GM12878 (cell line): ENCODE measurements at regions not wholly inside any gene's neighbourhood (a gene's known extent, or its start where the extent isn't known, plus 50 kb on each side); places are given as distances from the start of the nearest gene placed in this dataset.

Experiments used
- ATAC-seq: fragments of 200-7000 bp; cut with Tn5 transposase; 3 replicates; pipeline ENCODE4 v1.9.1; 2020; ENCODE audit warnings: mild to moderate bottlenecking, moderate library complexity
- BruUV-seq: library from RNA; stranded (reverse); fragments of 400-500 nt; replicated peaks from 2 replicates; lab custom pipeline; 2021; lab: Mats Ljungman, UMichigan
- CTCF ChIA-PET: fragments of 300-600 bp; sonication (Branson Sonifier 250); formaldehyde crosslinking; extraction: SDS; loops from one replicate; lab custom pipeline; 2021; ENCODE audit warnings: inconsistent platforms; lab: Yijun Ruan, JAX
- POLR2A ChIA-PET: fragments of 350-600 bp; formaldehyde crosslinking; extraction: SDS; loops from one replicate; lab custom pipeline; 2021; ENCODE audit warnings: inconsistent platforms; lab: Charles Lee
- RAD21 ChIA-PET: fragments of 300-600 bp; sonication (Branson Sonifier 250); formaldehyde crosslinking; loops from one replicate; lab custom pipeline; 2023; ENCODE audit warnings: antibody characterized with exemption; ENCODE audit not compliant: unreplicated experiment; lab: Charles Lee
- SMC1A ChIA-PET: fragments of 300-600 bp; sonication (Branson Sonifier 250); formaldehyde crosslinking; loops from one replicate; lab custom pipeline; 2023; ENCODE audit not compliant: unreplicated experiment, uncharacterized antibody; lab: Charles Lee
- DNase-seq: peaks from one replicate; pipeline ENCODE4 v3.0.0-alpha.2; 2011; ENCODE audit warnings: low read depth, low spot score
- FAIRE-seq: peaks from 3 replicates; lab custom pipeline; 2011; peaks lifted over from hg19 to GRCh38; lab: Jason Lieb, UNC
- H2AFZ ChIP-seq: 2 replicates; pipeline ENCODE4 v1.6.0; 2011; ENCODE audit warnings: low read depth, low read length, control low read depth; ENCODE audit not compliant: control insufficient read depth
- H3K27ac ChIP-seq: 2 replicates; pipeline ENCODE4 v1.5.1; 2011; ENCODE audit warnings: control low read depth; ENCODE audit not compliant: control insufficient read depth, insufficient read depth
- H3K27me3 ChIP-seq, 2 experiments: replicated peaks in 1 of 2; 2 replicates each; pipeline versions ENCODE4 v1.6.0 to v1.6.1; 2011; ENCODE audit warnings: low read length in 1 of 2; ENCODE audit not compliant: control insufficient read depth in 2 of 2, insufficient read depth in 2 of 2
- H3K36me3 ChIP-seq, 2 experiments: 2 replicates each; pipeline ENCODE4 v1.5.1; 2011; ENCODE audit warnings: low read length in 1 of 2; ENCODE audit not compliant: control insufficient read depth in 2 of 2, insufficient read depth in 2 of 2
- H3K4me1 ChIP-seq: 2 replicates; pipeline ENCODE4 v1.6.1; 2011; ENCODE audit warnings: mild to moderate bottlenecking, low read length, moderate library complexity, mixed read lengths; ENCODE audit not compliant: control insufficient read depth, insufficient read depth
- H3K4me2 ChIP-seq: 2 replicates; pipeline ENCODE4 v1.6.0; 2011; ENCODE audit warnings: control low read depth; ENCODE audit not compliant: control insufficient read depth, insufficient read depth
- H3K4me3 ChIP-seq: fragments of 200-600 bp; sonication (generic); 2 replicates; pipeline ENCODE4 v1.5.1; 2016
- H3K79me2 ChIP-seq: 2 replicates; pipeline ENCODE4 v1.6.0; 2011; ENCODE audit warnings: low read length; ENCODE audit not compliant: control insufficient read depth, insufficient read depth
- H3K9ac ChIP-seq: 2 replicates; pipeline ENCODE4 v1.8.0; 2011; ENCODE audit warnings: low read length, control low read depth, mixed read lengths; ENCODE audit not compliant: control insufficient read depth, insufficient read depth
- H3K9me3 ChIP-seq: replicated peaks from 3 replicates; pipeline ENCODE4 v1.5.1; 2011; ENCODE audit warnings: mild to moderate bottlenecking, low read length; ENCODE audit not compliant: control insufficient read depth, insufficient read depth
- H4K20me1 ChIP-seq: 2 replicates; pipeline ENCODE4 v1.6.0; 2011; ENCODE audit not compliant: control insufficient read depth, insufficient read depth
- CBX3 ChIP-seq: fragments of 200-600 bp; sonication (generic); IDR thresholded peaks from 2 replicates; pipeline ENCODE4 v1.6.1; 2016; ENCODE audit warnings: low read depth, borderline replicate concordance
- CHD4 ChIP-seq: fragments of 200-600 bp; sonication (generic); IDR thresholded peaks from 2 replicates; pipeline ENCODE4 v1.6.1; 2016; ENCODE audit warnings: mild to moderate bottlenecking
- GABPA ChIP-seq: IDR thresholded peaks from 2 replicates; pipeline ENCODE4 v1.6.1; 2014; ENCODE audit warnings: antibody characterized with exemption, low read depth, mild to moderate bottlenecking, inconsistent platforms
- KDM1A ChIP-seq: fragments of 200-600 bp; sonication (generic); IDR thresholded peaks from 2 replicates; pipeline ENCODE4 v1.6.1; 2016; ENCODE audit warnings: borderline replicate concordance
- RAD51 ChIP-seq: fragments of 450-650 bp; IDR thresholded peaks from 2 replicates; pipeline ENCODE4 v1.6.1; 2016; ENCODE audit warnings: moderate library complexity, mild to moderate bottlenecking, inconsistent platforms
- SPI1 ChIP-seq: IDR thresholded peaks from 2 replicates; pipeline ENCODE4 v1.6.1; 2011; ENCODE audit warnings: low read depth, mild to moderate bottlenecking, low read length, moderate library complexity, borderline replicate concordance; ENCODE audit not compliant: insufficient read depth
- SUZ12 ChIP-seq: fragments of 200-600 bp; sonication (generic); IDR thresholded peaks from one replicate; pipeline ENCODE4 v1.6.1; 2018; ENCODE audit warnings: antibody characterized with exemption, mild to moderate bottlenecking; ENCODE audit not compliant: unreplicated experiment
- TCF3 ChIP-seq: IDR thresholded peaks from 2 replicates; pipeline ENCODE4 v1.6.1; 2012; ENCODE audit warnings: low read depth, mild to moderate bottlenecking, low read length, borderline replicate concordance; ENCODE audit not compliant: insufficient read depth
- YBX1 ChIP-seq: fragments of 450-650 bp; IDR thresholded peaks from 2 replicates; pipeline ENCODE4 v1.6.1; 2016; ENCODE audit warnings: antibody characterized with exemption
- WGBS: methylation state at CpG from one replicate; pipeline ENCODE4 v1.1.6; 2016; ENCODE audit warnings: low lambda C conversion rate; ENCODE audit not compliant: insufficient replicate concordance, insufficient coverage; ENCODE audit errors: missing lambda C conversion rate; 5-methylcytosine and 5-hydroxymethylcytosine counted together
- in situ Hi-C: fragments of 300-500 bp; cut with MboI; formaldehyde crosslinking; loops from 9 replicates; pipeline ENCODE4 v1.14.3; 2018; ENCODE audit warnings: mixed read lengths
- intact Hi-C: fragments of 100-400 bp; cut with micrococcal nuclease; formaldehyde crosslinking; loops from one replicate; pipeline ENCODE4 v1.14.2; 2022; ENCODE audit not compliant: unreplicated experiment
- TF ChIP-seq, protein P1 (sequence below): IDR thresholded peaks from 2 replicates; pipeline ENCODE4 v1.6.1; 2011; ENCODE audit warnings: mild to moderate bottlenecking, low read depth, low read length, moderate library complexity; ENCODE audit not compliant: insufficient replicate concordance
- TF ChIP-seq, protein P2 (sequence below): fragments of 450-650 bp; IDR thresholded peaks from 2 replicates; pipeline ENCODE4 v1.6.1; 2017; ENCODE audit warnings: antibody characterized with exemption, mild to moderate bottlenecking, moderate library complexity
- TF ChIP-seq, protein P3 (sequence below): IDR thresholded peaks from 2 replicates; pipeline ENCODE4 v1.6.1; 2011; ENCODE audit warnings: low read depth, low read length, improper control_type of control experiment, borderline replicate concordance
- TF ChIP-seq, protein P4 (sequence below): IDR thresholded peaks from 2 replicates; pipeline ENCODE4 v1.6.1; 2012; ENCODE audit warnings: low read length, inconsistent platforms
- TF ChIP-seq, protein P5 (sequence below): fragments of 450-650 bp; IDR thresholded peaks from 2 replicates; pipeline ENCODE4 v1.6.1; 2014; ENCODE audit warnings: mild to moderate bottlenecking
- TF ChIP-seq, protein P6 (sequence below): IDR thresholded peaks from 2 replicates; pipeline ENCODE4 v1.6.1; 2011; ENCODE audit warnings: borderline replicate concordance, low read depth, mild to moderate bottlenecking, moderate library complexity, low read length; ENCODE audit not compliant: insufficient read depth, poor library complexity, severe bottlenecking

DNA sequence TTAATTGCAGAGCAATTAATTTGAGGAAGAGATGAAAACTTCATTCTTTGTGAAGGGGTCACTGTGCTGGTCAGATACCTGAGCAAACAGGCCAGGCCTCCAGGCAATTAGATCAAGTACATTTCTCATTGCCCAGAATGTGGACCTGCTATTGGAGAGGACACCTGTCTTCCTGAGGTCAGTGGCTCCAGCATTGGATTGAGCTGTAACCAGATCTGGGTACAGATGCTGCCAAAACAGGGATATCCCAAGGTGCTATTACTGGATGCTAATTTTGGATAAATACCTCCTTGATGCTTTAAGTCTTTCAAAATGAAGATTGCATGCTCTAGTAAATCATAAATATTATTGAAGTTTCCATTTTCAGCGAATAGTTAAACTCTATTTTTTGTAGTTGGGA, 131.5 kb downstream of the FAM161A start:
- FAIRE-seq (no peak), ATAC-seq (no peak), DNase-seq (no peak)
- Histone ChIP-seq H4K20me1 (no peaks in the 10 kb centered on the region), H3K9me3 (peaks cover 2% of the 10 kb centered on the region; the same call in 1 of the 3 replicates), H3K79me2 (no peaks in the 10 kb centered on the region), H3K4me2 (no peak overlapping the region), H3K4me1 (no peaks in the 10 kb centered on the region), H3K4me3 (no peak overlapping the region), H3K27ac (no peak overlapping the region), H3K9ac (no peak overlapping the region), H3K27me3 (no peaks in the 10 kb centered on the region), H2AFZ (no peak overlapping the region), H3K36me3 (no peaks in the 10 kb centered on the region)
- ChIA-PET POLR2A (interaction anchor here (0.7 kb wide), 1 partner anchor 38 kb away, joined by 4 read pairs; no protein-coding TSS in a partner anchor), SMC1A (no interaction called here), CTCF (interaction anchor here (1.4 to 2.3 kb wide), 2 partner anchors 14 to 22 kb away, joined by 4 to 7 read pairs; no protein-coding TSS in a partner anchor), RAD21 (no interaction called here)
- in situ Hi-C loops: no loop called here
- 69% methylated on average over 1 of the region's 1 CpG for WGBS
- intact Hi-C loops: no loop called here
- no TSS peak for BruUV-seq
- TF ChIP-seq SUZ12 (no peak), CBX3 (no peak), YBX1 (no peak), TCF3 (no peak), KDM1A (no peak), SPI1 (no peak), GABPA (no peak), CHD4 (no peak), RAD51 (no peak)
- TF ChIP-seq, protein P1, sequence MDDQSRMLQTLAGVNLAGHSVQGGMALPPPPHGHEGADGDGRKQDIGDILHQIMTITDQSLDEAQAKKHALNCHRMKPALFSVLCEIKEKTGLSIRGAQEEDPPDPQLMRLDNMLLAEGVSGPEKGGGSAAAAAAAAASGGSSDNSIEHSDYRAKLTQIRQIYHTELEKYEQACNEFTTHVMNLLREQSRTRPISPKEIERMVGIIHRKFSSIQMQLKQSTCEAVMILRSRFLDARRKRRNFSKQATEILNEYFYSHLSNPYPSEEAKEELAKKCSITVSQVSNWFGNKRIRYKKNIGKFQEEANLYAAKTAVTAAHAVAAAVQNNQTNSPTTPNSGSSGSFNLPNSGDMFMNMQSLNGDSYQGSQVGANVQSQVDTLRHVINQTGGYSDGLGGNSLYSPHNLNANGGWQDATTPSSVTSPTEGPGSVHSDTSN: no peak
- TF ChIP-seq, protein P2, sequence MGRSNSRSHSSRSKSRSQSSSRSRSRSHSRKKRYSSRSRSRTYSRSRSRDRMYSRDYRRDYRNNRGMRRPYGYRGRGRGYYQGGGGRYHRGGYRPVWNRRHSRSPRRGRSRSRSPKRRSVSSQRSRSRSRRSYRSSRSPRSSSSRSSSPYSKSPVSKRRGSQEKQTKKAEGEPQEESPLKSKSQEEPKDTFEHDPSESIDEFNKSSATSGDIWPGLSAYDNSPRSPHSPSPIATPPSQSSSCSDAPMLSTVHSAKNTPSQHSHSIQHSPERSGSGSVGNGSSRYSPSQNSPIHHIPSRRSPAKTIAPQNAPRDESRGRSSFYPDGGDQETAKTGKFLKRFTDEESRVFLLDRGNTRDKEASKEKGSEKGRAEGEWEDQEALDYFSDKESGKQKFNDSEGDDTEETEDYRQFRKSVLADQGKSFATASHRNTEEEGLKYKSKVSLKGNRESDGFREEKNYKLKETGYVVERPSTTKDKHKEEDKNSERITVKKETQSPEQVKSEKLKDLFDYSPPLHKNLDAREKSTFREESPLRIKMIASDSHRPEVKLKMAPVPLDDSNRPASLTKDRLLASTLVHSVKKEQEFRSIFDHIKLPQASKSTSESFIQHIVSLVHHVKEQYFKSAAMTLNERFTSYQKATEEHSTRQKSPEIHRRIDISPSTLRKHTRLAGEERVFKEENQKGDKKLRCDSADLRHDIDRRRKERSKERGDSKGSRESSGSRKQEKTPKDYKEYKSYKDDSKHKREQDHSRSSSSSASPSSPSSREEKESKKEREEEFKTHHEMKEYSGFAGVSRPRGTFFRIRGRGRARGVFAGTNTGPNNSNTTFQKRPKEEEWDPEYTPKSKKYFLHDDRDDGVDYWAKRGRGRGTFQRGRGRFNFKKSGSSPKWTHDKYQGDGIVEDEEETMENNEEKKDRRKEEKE: no peak
- TF ChIP-seq, protein P3, sequence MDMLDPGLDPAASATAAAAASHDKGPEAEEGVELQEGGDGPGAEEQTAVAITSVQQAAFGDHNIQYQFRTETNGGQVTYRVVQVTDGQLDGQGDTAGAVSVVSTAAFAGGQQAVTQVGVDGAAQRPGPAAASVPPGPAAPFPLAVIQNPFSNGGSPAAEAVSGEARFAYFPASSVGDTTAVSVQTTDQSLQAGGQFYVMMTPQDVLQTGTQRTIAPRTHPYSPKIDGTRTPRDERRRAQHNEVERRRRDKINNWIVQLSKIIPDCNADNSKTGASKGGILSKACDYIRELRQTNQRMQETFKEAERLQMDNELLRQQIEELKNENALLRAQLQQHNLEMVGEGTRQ: no peak
- TF ChIP-seq, protein P4, sequence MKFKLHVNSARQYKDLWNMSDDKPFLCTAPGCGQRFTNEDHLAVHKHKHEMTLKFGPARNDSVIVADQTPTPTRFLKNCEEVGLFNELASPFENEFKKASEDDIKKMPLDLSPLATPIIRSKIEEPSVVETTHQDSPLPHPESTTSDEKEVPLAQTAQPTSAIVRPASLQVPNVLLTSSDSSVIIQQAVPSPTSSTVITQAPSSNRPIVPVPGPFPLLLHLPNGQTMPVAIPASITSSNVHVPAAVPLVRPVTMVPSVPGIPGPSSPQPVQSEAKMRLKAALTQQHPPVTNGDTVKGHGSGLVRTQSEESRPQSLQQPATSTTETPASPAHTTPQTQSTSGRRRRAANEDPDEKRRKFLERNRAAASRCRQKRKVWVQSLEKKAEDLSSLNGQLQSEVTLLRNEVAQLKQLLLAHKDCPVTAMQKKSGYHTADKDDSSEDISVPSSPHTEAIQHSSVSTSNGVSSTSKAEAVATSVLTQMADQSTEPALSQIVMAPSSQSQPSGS: no peak
- TF ChIP-seq, protein P5, sequence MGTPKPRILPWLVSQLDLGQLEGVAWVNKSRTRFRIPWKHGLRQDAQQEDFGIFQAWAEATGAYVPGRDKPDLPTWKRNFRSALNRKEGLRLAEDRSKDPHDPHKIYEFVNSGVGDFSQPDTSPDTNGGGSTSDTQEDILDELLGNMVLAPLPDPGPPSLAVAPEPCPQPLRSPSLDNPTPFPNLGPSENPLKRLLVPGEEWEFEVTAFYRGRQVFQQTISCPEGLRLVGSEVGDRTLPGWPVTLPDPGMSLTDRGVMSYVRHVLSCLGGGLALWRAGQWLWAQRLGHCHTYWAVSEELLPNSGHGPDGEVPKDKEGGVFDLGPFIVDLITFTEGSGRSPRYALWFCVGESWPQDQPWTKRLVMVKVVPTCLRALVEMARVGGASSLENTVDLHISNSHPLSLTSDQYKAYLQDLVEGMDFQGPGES: no peak
- TF ChIP-seq, protein P6, sequence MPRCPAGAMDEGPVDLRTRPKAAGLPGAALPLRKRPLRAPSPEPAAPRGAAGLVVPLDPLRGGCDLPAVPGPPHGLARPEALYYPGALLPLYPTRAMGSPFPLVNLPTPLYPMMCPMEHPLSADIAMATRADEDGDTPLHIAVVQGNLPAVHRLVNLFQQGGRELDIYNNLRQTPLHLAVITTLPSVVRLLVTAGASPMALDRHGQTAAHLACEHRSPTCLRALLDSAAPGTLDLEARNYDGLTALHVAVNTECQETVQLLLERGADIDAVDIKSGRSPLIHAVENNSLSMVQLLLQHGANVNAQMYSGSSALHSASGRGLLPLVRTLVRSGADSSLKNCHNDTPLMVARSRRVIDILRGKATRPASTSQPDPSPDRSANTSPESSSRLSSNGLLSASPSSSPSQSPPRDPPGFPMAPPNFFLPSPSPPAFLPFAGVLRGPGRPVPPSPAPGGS: no peak
